ENCODE measurements at regions not wholly inside any gene's neighbourhood (a gene's known extent, or its start where the extent isn't known, plus 50 kb on each side); places are given as distances from the start of the nearest gene placed in this dataset.
"Not testable (repeated sequence)": the region's sequence is repeated elsewhere in the genome, so short reads cannot be mapped to it uniquely, and the experiment has no call there.

DNA sequence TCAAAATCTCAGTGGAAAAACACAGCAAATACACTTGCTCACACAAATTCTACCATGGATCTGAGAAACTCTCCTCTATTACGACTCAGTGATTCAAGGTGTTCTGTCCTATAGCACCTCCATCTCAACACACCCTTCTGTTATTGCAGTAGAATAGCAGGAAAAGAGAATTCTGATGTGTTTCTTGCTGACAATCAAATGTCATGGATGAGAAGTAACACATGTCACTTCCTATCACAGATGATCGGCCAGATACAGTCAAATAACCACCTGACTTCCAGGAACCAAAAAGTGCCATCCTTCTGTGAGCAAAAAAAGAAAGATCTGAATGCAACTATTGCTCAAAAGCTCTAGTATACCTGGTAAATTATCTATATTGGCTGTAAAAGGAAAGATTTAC lies 734.2 kb upstream of the GBE1 start:
- DNase-seq: no peak

DNA sequence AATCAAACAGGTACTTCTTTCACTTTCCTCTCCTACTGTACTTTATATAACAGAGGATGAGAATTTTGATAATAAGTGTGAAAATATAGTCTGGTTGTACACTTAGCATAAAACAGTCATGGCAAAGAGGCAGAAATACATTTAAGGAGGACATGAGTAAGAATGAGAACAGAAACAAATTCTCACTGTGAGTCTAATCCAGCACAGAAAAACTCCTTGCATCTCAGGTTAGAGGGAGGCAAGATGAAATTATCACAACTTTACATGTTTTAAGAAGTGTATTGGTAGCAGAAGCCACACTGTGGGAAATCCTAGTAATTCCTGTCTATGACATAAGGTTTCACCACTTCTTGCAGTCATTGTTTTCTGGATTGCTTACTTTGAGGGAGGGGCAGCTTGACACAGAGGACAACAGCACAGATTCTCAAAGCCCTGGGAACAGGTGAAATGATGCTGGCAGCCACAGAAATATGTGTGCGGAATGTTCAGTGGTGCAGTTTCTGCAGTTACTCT lies 733.6 kb upstream of the GBE1 start:
- DNase-seq: no peak

DNA sequence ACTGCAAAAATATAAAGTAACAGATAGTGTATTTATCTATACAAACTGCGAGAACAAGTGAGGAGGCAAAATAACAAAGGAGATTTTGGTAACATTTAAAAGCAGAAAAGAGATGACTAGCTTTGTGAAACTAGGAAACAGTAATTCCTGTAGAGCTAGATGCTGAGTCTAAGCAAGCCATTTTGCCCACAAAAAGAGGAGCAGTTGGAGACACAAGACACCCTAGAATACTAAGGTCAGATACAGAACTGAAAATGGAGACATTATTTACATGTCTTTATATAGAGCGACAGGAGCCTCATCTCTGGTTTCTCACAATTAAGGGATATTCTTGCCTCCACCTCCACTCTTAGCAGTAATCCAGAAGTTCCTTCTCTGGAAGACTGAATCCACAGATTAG lies 732.4 kb upstream of the GBE1 start:
- DNase-seq: no peak

DNA sequence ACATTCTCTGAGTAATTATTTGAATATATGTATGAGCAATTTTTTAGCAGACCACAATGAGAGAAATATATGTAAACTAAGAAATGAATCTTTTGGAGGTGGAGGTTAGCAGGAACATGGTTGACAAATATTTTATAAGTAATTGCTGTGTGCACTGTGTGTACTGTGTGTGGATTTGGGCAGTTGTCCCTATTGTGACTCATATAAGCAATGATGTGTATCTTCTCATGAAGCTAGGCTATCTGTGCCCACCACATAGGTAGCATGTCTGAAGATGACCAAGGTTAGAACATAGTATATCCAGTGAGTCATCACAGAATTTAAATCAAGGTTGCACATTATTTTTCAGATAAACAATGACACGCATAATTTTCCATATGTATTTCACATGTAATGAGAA lies 713.9 kb upstream of the GBE1 start:
- DNase-seq: no peak

DNA sequence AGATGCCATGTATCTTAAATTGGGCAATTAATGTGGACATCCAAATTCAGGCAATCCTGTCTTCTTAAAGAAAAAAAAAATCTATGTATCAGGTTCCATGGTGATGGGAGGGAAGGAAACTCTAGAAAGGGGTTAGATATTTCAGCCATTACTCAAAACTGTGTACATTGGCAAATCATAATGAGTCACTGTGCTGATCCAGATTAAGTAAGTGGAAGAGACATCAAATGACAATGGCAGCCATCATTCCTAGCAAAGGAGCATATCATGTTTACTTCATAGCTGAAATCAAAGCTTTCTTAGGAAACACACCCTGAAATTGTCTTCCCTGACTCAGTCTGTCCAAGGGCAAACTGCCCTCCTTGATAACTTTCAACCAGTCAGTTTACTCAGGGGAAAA lies 713.3 kb upstream of the GBE1 start:
- no peak for DNase-seq

DNA sequence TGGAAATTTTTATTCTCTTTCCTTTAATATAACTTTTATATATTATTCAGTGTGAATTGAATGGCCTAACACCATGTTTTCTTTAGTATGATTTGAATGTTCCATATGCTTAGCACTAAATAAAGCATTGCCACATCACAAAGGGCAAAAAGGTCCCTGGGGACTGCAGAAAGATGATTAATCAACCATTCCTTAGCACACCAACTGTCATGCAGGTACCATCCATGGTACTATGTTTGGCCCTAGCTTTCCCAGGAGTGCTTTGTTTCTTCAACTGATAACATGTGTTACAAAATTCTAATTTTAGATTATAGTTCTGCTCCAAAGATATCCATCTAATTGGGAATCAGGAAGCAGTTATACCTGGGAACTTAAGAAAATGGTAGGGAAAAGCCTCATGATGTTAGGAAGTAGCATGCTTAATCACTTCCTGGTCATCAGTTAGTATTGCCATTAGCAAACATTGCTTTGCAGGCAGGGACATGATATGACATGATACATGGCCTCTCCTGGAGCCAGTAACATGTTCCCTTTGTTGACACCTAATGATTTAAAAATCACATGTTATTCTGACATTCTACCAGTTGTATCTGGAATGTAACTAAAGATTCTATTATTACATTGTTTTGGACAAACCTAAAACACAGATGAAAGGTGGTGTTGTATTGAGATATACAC lies 712.6 kb upstream of the GBE1 start:
- DNase-seq: no peak

DNA sequence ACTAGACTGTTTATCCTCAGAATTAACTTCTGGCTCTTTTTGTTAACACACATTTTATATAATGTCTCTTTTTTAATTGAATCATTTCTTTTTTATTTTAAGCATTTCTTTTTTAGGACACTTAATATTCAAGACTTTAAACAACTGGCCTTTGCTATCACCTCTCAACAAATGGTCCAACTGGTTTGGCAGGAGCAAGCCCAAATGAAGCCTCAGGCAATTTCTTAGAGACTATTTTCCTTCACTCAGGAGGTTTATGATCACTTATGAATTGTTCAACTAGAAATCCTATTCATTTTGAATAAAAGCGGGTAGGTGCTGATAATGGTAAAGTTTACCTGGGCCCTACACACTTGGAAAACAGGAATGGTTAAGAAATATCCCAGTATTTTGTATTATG lies 705.6 kb upstream of the GBE1 start:
- DNase-seq: no peak

DNA sequence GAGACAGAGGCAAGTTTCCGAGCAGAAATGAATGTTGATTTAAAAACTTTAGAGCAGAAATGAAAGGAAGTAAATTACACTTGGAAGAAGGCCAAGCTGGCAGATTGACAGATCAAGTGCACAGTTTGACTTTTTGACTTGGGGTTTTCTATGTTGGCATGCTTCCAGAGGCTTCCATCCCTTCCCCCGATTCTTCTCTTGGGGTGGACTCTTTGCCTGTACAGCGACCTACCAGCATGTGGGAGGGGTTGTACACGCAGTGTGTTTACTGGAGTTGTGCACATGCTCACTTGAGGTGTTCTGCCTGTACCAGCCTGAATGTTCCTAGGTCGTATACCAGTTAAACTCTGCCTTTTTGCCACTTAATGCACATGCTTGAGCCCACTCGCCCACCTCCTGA lies 701.5 kb upstream of the GBE1 start:
- DNase-seq: no peak

DNA sequence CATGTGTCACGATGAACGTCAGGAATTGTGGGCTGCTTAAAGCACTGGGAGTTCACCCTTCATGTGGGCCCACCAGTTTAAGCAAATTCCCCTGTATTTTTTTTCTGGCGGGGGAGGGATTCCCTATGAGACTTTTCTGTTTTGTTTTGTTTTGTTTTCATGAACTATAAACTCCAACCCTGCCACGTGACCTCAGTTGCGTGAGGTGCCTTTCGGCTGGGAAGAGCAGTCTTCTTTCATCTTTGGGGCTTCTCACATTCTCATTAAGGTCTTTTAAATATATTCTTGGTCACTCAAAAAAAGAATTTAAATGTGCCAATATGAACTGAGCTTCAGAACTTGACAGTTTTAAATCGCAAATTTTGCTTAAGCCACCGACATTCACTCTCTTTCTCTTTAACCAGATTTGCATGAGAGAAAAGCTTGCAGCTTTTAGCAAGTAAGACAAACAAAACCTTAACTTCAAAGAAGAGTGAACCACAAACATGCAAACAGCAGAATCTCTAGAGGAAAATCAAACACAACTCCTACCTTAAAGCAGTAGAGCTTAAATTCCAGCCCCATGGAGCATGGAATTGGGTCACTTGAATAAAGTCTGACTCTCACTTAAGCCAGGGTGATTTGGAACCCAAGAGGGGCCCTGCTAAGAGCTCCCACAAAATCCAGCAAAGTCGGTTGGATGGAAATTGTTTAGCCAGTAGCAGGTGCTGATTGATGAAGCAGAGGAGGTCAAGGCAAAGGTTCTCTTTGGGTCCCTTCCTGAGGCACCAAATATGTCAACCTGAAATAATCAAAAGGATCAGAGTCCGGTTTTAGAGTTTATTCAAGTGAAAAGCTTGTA lies 699.8 kb upstream of the GBE1 start:
- DNase-seq: no peak

DNA sequence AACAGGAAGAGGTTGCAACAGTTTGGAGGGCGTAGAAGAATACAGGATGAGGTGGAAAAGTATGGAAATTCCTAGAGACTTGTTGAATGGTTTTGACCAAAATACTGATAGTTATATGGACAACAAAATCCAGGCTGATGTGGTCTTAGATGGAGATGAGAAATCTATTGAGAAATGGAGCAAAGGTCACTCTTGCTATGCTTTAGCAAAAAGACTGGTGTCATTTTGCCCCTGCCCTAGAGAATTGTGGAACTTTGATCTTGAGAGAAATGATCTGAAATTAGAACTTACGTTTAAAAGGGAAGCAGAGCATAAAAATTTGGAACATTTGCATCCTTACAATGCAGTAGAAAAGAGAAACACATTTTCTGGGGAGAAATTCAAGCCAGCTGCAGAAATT lies 686.9 kb upstream of the GBE1 start:
- DNase-seq: no peak

DNA sequence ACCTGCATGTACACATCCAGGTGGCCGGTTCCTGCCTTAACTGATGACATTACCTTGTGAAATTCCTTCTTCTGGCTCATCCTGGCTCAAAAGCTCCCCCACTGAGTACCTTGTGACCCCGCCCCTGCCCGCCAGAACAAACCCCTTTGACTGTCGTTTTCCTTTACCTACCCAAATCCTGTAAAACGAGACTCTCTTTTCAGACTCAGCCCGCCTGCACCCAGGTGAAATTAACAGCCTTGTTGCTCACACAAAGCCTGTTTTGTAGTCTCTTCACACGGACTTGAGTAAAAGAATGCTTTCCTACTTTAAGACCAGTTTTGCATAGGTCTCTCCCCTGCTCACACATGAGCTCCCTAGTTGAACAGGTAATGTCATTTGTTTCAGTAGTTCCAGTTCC lies 667.4 kb upstream of the GBE1 start:
- not testable (repeated sequence) for DNase-seq

DNA sequence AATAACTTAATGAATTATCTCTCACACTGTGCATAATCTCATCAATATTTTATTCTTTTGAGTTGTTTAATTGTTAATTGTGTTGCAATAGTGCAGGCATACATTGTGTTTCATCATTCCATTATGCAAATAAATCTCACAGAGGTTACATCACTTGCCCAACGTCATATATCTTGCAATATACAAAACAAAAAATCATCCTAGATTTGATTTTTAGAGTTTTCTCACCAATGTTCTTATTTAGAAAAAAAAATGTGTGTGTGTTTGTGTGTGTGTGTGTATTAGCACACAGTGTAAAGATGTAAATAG lies 662.5 kb upstream of the GBE1 start:
- DNase-seq: no peak

DNA sequence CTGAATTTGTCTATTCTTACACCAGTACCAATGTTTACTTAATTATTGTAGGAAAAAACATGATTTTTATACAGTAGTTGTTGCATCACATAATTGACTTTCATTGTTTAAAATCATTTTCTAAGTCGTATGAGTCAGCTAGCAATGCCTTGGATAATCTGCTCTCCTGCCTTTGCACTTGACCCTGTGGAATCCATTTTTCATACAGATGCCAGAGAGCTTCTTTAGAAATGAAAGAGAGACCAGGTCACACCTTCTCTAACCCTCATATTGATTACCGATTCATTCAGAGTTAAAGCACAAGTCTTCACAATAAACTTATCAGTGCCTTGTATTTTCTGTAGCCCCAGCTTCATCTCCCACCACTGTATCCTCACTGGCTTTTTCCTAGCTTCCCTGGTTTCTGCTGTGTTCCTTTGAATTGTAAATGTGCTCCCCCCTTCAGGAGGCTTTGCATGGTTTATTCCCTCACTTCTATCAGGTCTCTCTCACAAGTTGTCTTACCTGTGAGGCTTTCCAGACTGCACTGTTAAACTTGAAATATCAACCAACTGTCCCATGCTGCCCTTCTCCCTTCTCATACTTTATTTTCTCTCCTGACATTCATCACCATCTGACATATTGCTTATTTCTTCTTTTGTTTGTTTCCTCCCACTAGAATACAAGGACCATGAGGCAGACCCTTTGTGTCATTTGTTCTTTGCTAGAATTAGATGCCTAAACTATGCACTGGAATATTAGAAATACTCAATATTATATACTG lies 662.0 kb upstream of the GBE1 start:
- DNase-seq: no peak

DNA sequence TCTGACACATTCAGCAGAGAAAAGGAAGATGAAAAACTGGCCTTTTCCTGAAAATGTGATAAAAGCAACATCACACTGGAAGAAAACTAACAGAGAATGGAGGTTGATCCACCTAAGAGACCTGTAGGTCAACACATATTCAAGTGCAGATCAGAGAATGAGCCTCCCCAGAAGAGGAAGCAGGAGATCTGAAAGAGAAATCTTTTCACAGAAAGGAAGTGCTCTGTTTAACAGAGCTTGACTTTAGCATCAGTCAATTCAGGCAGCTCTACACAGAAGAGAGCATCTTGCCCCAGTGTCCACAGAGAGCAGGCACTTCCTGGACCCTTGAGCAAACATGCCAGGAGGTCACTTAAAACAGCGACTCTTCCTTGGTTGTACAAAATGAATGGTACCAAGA lies 655.4 kb upstream of the GBE1 start:
- no peak for DNase-seq

DNA sequence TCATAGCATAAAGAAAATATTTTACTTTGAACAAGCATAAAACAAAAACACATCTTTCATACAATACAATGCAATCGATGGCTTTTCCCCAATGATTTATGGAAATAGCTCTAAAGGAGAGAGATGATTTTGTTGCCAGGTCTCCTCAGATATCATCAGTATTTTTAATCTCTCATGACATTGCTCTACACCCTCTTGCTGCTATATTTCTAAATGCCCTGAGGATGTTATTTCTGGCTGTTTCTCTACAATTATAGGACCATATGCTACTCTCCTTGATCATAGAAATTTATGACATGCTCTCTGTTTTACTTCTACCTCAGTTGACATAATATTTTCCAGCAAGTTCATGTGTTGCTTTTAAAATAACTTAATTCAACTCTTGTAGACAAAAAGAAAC lies 654.9 kb upstream of the GBE1 start:
- no peak for DNase-seq

DNA sequence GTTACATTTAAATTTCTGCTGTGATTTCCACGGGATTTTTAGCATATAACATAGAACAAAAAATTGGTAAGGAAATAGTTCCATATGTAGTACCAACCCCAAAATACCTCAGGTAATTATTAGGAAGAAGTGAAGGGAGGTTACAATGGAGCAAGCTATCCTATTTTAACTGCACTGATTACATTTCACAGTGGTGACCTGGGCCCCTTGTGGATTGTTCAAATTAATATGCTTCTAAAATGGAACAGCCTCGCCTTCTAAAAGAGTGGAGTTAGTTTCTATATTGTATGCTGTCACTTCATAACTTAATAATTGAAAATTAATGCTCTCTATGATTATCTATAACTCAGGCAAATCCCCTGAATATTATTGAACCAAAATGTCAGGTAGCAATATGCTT lies 651.7 kb upstream of the GBE1 start:
- DNase-seq: no peak

DNA sequence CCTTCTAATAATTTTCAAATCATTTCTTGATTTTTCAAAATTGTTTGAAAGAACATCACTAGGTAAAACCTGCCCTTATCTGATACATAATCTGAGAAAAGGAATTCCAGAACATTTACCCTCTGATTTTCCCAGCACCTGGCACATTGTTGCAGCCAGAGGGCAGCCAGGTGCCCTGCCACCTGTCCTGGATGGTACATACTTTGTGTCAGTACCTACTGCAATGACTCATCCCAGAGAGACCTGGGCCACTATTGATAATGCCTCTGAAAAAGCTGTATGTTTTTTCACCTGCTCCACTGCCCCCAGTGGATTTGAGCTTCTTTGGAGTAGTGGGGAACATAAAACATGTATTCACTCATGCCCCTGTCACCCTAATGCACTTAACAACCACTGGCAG lies 648.9 kb upstream of the GBE1 start:
- no peak for DNase-seq

DNA sequence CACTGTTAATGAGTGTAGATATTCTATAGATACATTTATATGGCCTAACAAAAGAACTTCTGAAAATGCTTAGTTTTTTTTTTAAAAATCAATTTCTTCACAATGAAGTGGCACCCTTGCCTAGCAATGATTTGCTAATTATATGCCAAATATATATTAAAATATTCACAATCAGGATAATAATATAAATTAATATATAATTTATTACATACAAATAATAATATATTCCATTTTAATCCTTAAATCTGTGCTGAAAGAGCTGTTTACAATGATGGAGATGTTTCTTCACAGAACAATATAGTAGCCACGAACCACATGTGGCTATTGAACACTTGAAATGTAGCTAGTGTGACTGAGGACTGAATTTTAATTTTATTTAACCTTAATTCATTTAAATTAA lies 648.4 kb upstream of the GBE1 start:
- DNase-seq: no peak

DNA sequence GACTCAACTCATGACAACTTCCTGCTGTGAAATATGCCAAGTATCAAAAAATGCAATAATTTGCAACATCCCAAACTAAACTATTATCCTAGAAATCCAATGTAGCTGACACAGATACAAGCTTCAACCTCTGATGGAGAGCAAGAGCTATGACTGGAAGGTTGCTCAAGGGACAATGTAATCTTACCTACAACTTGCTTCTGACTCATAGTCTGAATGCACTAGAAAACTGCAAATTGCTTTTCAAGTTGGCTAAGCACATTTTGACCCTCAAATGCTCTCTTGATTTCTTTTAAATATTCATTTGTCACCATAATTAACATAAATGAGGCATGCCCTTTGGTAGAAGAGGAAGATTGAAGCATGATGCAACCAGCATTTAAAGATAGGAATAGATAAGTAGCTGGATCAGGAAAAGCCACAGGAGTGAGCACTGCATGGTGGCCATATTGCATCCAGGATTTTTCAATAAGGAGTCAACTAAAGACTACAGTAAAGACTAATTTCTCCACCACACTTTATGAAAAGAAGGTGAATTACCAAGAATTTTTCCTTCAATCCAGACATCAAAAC lies 630.8 kb upstream of the GBE1 start:
- no peak for DNase-seq

DNA sequence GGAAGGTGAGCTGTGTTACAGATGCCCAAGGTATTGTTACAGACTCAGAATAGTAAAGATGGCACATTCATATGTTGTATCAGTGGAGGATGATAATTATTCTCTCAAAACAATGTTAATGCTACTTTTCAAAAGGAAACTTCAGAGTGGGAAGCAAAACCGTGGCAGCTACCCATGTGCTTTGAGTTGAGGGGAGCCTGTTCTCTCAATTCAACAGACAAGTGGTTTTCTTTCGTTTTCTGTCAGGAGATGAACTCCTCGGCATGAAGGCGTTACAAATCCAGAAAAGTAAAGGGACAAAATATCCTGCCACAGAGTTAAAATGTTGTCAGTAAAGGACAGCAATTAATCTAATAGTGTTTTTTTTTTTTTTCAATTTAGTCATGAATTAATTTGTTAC lies 629.4 kb upstream of the GBE1 start:
- no peak for DNase-seq

DNA sequence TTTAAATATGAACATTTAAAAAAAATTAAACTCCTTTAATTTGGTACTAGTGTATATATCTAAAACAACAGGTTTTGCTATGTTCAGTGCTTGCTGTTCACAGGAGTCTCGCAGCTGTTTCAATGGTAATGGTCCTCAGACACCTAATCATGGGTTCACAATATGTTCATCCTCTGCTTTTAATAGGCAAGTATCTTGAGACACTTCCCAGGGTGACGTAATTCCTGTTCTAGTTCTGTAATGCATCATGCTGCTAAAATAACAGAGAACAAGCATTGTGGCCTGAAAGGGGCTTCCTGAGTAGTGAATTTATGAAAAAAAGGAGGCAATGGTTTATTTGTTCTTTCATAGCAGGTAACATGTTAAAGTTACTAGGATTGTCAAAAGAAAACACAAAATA lies 625.2 kb upstream of the GBE1 start:
- no peak for DNase-seq

DNA sequence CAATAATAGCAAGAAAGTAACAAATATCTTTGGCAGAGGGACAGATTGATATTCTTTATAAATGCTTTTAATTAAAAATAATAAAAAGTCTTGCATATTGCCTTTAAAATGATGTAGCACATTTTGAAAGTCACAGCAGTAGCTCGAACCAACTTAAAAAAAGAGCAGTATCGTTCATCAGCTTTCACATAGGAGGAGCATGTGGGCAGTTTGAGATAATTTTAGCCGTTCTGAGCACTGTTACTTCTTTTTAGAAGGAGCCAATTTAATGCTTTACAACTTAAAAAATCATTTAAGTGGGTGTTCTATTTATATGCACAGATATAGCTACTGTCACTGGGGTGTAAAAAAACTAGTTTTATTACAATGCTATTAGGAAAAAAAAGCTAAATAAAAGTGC lies 622.7 kb upstream of the GBE1 start:
- no peak for DNase-seq

DNA sequence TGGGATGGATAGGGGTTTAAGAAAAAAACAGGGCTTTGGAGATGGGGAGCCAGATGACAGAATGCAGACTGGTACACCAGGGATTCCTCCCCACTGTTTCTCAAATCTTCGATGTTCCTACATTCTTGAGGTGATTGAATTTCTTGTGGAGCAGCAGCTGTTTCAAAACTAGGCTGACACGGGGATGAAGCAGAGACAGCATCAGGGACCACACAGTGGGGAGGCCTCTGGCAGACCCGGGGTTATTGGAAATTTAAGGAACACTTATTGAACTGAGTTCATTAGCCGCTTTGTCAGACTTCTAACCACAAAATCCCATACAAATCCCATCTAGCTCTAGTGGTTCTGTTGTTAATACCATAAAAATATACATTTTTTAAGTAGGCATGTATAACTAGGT lies 621.4 kb upstream of the GBE1 start:
- DNase-seq: no peak

DNA sequence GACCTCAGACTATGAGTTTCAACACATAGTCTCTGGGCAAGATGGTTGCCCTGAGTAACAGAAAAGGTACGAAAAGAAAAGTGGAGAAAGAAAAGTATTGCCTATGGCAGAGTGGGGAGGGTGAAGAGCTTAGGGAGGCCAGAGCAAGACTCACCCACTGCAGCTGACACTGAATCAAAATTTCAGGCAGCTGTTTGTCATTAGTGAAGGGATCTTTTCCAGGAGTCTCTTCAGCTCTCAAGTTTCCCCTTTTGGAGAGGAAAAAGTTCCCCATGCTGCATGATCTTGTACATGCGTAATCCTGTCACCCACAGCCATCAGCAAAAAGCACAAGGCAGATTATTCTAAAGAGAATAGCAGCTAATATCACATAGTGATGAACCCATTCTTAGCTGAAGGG lies 616.9 kb upstream of the GBE1 start:
- no peak for DNase-seq

Measured in CD4-positive, alpha-beta T cell treated with Interleukin-4 for 4 hours (primary cell).